ENCODE measurements at regions not wholly inside any gene's neighbourhood (a gene's known extent, or its start where the extent isn't known, plus 50 kb on each side); places are given as distances from the start of the nearest gene placed in this dataset.
"Not testable (repeated sequence)": the region's sequence is repeated elsewhere in the genome, so short reads cannot be mapped to it uniquely, and the experiment has no call there.

- Histone ChIP-seq H3K36me3 (ENCODE audit: insufficient read depth, low read length) (no peaks in the 10 kb centered on the region), H3K27me3 (ENCODE audit: insufficient read depth, low read length) (no peaks in the 10 kb centered on the region), H3K4me3 (ENCODE audit: insufficient read depth, low read depth, low read length) (no peak overlapping the region), H2AFZ (ENCODE audit: low read depth, low read length) (no peak overlapping the region), H3K27ac (ENCODE audit: low read depth, low read length) (no peak overlapping the region), H3K4me1 (ENCODE audit: insufficient read depth, low read length) (no peaks in the 10 kb centered on the region), H3K9ac (ENCODE audit: low read length) (no peak overlapping the region), H3K9me3 (ENCODE audit: insufficient read depth, low read depth, low read length) (no peaks in the 10 kb centered on the region), H3K4me2 (ENCODE audit: low read length) (no peak overlapping the region), H4K20me1 (ENCODE audit: insufficient read depth, low read length) (no peaks in the 10 kb centered on the region), H3K79me2 (ENCODE audit: insufficient read depth, low read length) (no peaks in the 10 kb centered on the region)
- H3K36me3 Mint-ChIP-seq (ENCODE audit: low read depth, unreplicated experiment): no peaks in the 10 kb centered on the region
- no peak for FAIRE-seq
- no peak for DNase-seq (ENCODE audit: low read depth)
- no peak for TF ChIP-seq EZH2 (IDR thresholded peaks at IDR 0.05; ENCODE audit: insufficient read depth, low read length)
- no peak for TF ChIP-seq CTCF (IDR thresholded peaks at IDR 0.05; ENCODE audit: insufficient read depth, low read depth, low read length)
- H3K27me3 Mint-ChIP-seq (ENCODE audit: low read depth, unreplicated experiment): no peaks in the 10 kb centered on the region
- no peaks in the 10 kb centered on the region for H3K9me3 Mint-ChIP-seq (ENCODE audit: unreplicated experiment)
- no peak overlapping the region for H3K4me3 Mint-ChIP-seq (ENCODE audit: unreplicated experiment)
- no peaks in the 10 kb centered on the region for H3K4me1 Mint-ChIP-seq (ENCODE audit: low read depth, unreplicated experiment)
- H3K27ac Mint-ChIP-seq (ENCODE audit: unreplicated experiment): no peak overlapping the region
These were observed 267.2 kb downstream of the PYDC2 start for GRCh38 chr3:191728186-191728585.

DNA sequence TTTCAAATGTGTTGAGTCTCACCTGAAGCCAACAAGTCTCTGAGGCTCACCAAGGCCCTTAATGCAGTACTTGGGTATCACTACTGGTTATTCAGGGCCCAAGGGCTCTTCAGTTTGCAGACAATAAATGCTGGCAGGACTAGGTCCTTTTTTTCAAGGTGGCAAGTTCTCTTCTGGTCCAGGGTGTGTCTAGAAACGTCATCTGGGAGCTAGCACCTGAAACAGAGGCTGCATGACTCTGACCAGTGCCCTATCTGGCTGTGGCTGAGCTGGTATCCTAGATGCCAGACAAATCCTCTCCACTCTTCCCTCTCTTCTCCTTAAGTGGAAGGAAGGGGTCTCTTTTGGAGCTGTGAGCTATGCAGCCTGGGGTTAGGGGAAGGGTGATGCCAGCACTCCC is 276.8 kb downstream of the PYDC2 start:
- no peak overlapping the region for H2AFZ ChIP-seq (ENCODE audit: low read depth, low read length)
- H3K27me3 Mint-ChIP-seq (ENCODE audit: low read depth, unreplicated experiment): no peaks in the 10 kb centered on the region
- no peak overlapping the region for H3K27ac ChIP-seq (ENCODE audit: low read depth, low read length)
- H3K27ac Mint-ChIP-seq (ENCODE audit: unreplicated experiment): no peak overlapping the region
- peaks cover 3% of the 10 kb centered on the region for H3K36me3 Mint-ChIP-seq (ENCODE audit: low read depth, unreplicated experiment)
- H3K4me2 ChIP-seq (ENCODE audit: low read length): no peak overlapping the region
- H3K9me3 Mint-ChIP-seq (ENCODE audit: unreplicated experiment): peaks cover 23% of the 10 kb centered on the region
- no peak overlapping the region for H3K9ac ChIP-seq (ENCODE audit: low read length)
- H3K4me3 Mint-ChIP-seq (ENCODE audit: unreplicated experiment): no peak overlapping the region
- no peak for TF ChIP-seq CTCF (IDR thresholded peaks at IDR 0.05; ENCODE audit: insufficient read depth, low read depth, low read length)
- TF ChIP-seq EZH2 (IDR thresholded peaks at IDR 0.05; ENCODE audit: insufficient read depth, low read length): no peak
- no peaks in the 10 kb centered on the region for H3K27me3 ChIP-seq (ENCODE audit: insufficient read depth, low read length)
- H3K79me2 ChIP-seq (ENCODE audit: insufficient read depth, low read length): no peaks in the 10 kb centered on the region
- H3K4me1 ChIP-seq (ENCODE audit: insufficient read depth, low read length): no peaks in the 10 kb centered on the region
- H3K36me3 ChIP-seq (ENCODE audit: insufficient read depth, low read length): no peaks in the 10 kb centered on the region
- DNase-seq (ENCODE audit: low read depth) (no peak), FAIRE-seq (no peak)
- no peak overlapping the region for H3K4me3 ChIP-seq (ENCODE audit: insufficient read depth, low read depth, low read length)
- H4K20me1 ChIP-seq (ENCODE audit: insufficient read depth, low read length): no peaks in the 10 kb centered on the region
- H3K9me3 ChIP-seq (ENCODE audit: insufficient read depth, low read depth, low read length): no peaks in the 10 kb centered on the region
- no peaks in the 10 kb centered on the region for H3K4me1 Mint-ChIP-seq (ENCODE audit: low read depth, unreplicated experiment)

DNA sequence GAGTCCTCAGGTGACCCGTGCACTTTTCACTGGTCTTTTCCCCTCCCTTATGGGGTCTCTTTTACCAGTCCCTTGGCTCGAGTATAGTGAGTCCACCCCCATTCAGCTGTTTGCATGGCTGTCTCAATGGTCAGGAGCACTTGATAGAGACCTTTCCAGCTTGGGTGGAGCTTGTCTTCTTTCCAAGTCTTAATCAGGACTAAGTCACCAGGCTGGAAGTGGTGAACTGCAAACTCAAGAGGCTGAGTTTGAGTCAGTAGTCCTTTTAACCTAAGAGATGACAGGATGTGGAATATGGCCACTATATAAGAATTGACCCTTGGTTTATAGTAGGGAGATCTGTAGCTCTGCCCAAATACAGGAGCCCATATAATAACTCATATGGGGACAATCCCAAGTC is 279.7 kb downstream of the PYDC2 start:
- Histone ChIP-seq H3K4me2 (ENCODE audit: low read length) (no peak overlapping the region), H3K9ac (ENCODE audit: low read length) (no peak overlapping the region), H3K27me3 (ENCODE audit: insufficient read depth, low read length) (no peaks in the 10 kb centered on the region), H3K9me3 (ENCODE audit: insufficient read depth, low read depth, low read length) (no peaks in the 10 kb centered on the region), H3K79me2 (ENCODE audit: insufficient read depth, low read length) (no peaks in the 10 kb centered on the region), H3K4me1 (ENCODE audit: insufficient read depth, low read length) (no peaks in the 10 kb centered on the region), H3K36me3 (ENCODE audit: insufficient read depth, low read length) (no peaks in the 10 kb centered on the region), H3K4me3 (ENCODE audit: insufficient read depth, low read depth, low read length) (no peak overlapping the region), H2AFZ (ENCODE audit: low read depth, low read length) (no peak overlapping the region), H3K27ac (ENCODE audit: low read depth, low read length) (no peak overlapping the region), H4K20me1 (ENCODE audit: insufficient read depth, low read length) (no peaks in the 10 kb centered on the region)
- peaks cover 5% of the 10 kb centered on the region for H3K36me3 Mint-ChIP-seq (ENCODE audit: low read depth, unreplicated experiment)
- H3K27me3 Mint-ChIP-seq (ENCODE audit: low read depth, unreplicated experiment): no peaks in the 10 kb centered on the region
- no peak for FAIRE-seq
- H3K4me3 Mint-ChIP-seq (ENCODE audit: unreplicated experiment): no peak overlapping the region
- no peak overlapping the region for H3K27ac Mint-ChIP-seq (ENCODE audit: unreplicated experiment)
- DNase-seq (ENCODE audit: low read depth): no peak
- peaks cover 29% of the 10 kb centered on the region for H3K9me3 Mint-ChIP-seq (ENCODE audit: unreplicated experiment)
- TF ChIP-seq CTCF (IDR thresholded peaks at IDR 0.05; ENCODE audit: insufficient read depth, low read depth, low read length): no peak
- TF ChIP-seq EZH2 (IDR thresholded peaks at IDR 0.05; ENCODE audit: insufficient read depth, low read length): no peak
- peaks cover 3% of the 10 kb centered on the region for H3K4me1 Mint-ChIP-seq (ENCODE audit: low read depth, unreplicated experiment)

- H3K27ac ChIP-seq (ENCODE audit: low read depth, low read length); FAIRE-seq; H2AFZ ChIP-seq (ENCODE audit: low read depth, low read length); DNase-seq (ENCODE audit: low read depth); H3K4me2 ChIP-seq (ENCODE audit: low read length); H4K20me1 ChIP-seq (ENCODE audit: insufficient read depth, low read length); H3K79me2 ChIP-seq (ENCODE audit: insufficient read depth, low read length); H3K27me3 ChIP-seq (ENCODE audit: insufficient read depth, low read length); H3K9me3 ChIP-seq (ENCODE audit: insufficient read depth, low read depth, low read length); H3K4me3 Mint-ChIP-seq (ENCODE audit: unreplicated experiment); H3K4me1 ChIP-seq (ENCODE audit: insufficient read depth, low read length); H3K4me3 ChIP-seq (ENCODE audit: insufficient read depth, low read depth, low read length); H3K36me3 Mint-ChIP-seq (ENCODE audit: low read depth, unreplicated experiment); H3K36me3 ChIP-seq (ENCODE audit: insufficient read depth, low read length); H3K9ac ChIP-seq (ENCODE audit: low read length); H3K27me3 Mint-ChIP-seq (ENCODE audit: low read depth, unreplicated experiment); H3K27ac Mint-ChIP-seq (ENCODE audit: unreplicated experiment); H3K4me1 Mint-ChIP-seq (ENCODE audit: low read depth, unreplicated experiment): not testable (repeated sequence)
- peaks cover 26% of the 10 kb centered on the region for H3K9me3 Mint-ChIP-seq (ENCODE audit: unreplicated experiment)
These were observed 280.9 kb downstream of the PYDC2 start for GRCh38 chr3:191741847-191742350.
